Loucy (cell line): ENCODE measurements at regions not wholly inside any gene's neighbourhood (a gene's known extent, or its start where the extent isn't known, plus 50 kb on each side); places are given as distances from the start of the nearest gene placed in this dataset.
"Not testable (repeated sequence)": the region's sequence is repeated elsewhere in the genome, so short reads cannot be mapped to it uniquely, and the experiment has no call there.

ENCODE experiments used
- H2AFZ ChIP-seq: fragments of 200-600 bp; sonication (generic); 2 replicates; pipeline ENCODE4 v1.6.0; 2016; ENCODE audit warnings: antibody characterized with exemption, mild to moderate bottlenecking, low read length, moderate library complexity
- H3F3A ChIP-seq: fragments of 200-600 bp; 2 replicates; pipeline ENCODE4 v1.6.0; 2016; ENCODE audit warnings: antibody characterized with exemption, low read depth, mild to moderate bottlenecking
- H3K27me3 ChIP-seq: fragments of 200-600 bp; sonication (generic); 2 replicates; pipeline ENCODE4 v1.6.1; 2014; ENCODE audit warnings: low read length, mild to moderate bottlenecking; ENCODE audit not compliant: insufficient read depth, poor library complexity, severe bottlenecking
- H3K36me3 ChIP-seq: fragments of 200-600 bp; sonication (generic); 2 replicates; pipeline ENCODE4 v1.6.1; 2016; ENCODE audit warnings: low read length; ENCODE audit not compliant: insufficient read depth
- H3K4me1 ChIP-seq: fragments of 200-600 bp; sonication (generic); 2 replicates; pipeline ENCODE4 v1.5.1; 2014; ENCODE audit warnings: low read length, mild to moderate bottlenecking; ENCODE audit not compliant: insufficient read depth, poor library complexity, severe bottlenecking
- H3K4me2 ChIP-seq: fragments of 200-600 bp; sonication (generic); 2 replicates; pipeline ENCODE4 v1.6.0; 2014; ENCODE audit warnings: antibody characterized with exemption, low read length, low read depth, mild to moderate bottlenecking; ENCODE audit not compliant: poor library complexity, severe bottlenecking
- H3K4me3 ChIP-seq: fragments of 200-600 bp; sonication (generic); 2 replicates; pipeline ENCODE4 v1.5.1; 2014; ENCODE audit warnings: low read length, mild to moderate bottlenecking, mixed read lengths; ENCODE audit not compliant: poor library complexity, severe bottlenecking
- H3K79me2 ChIP-seq: fragments of 200-600 bp; sonication (generic); 2 replicates; pipeline ENCODE4 v1.6.1; 2014; ENCODE audit warnings: low read length; ENCODE audit not compliant: insufficient read depth
- H3K9ac ChIP-seq: fragments of 200-600 bp; sonication (generic); 2 replicates; pipeline ENCODE4 v1.6.0; 2014; ENCODE audit warnings: mild to moderate bottlenecking, low read depth, low read length, moderate library complexity; ENCODE audit not compliant: poor library complexity, severe bottlenecking
- H3K9me2 ChIP-seq: fragments of 200-600 bp; sonication (generic); replicated peaks from 2 replicates; pipeline ENCODE4 v1.6.1; 2016; ENCODE audit warnings: low read depth, low read length, mixed read lengths
- H3K9me3 ChIP-seq: fragments of 200-600 bp; sonication (generic); 2 replicates; pipeline ENCODE4 v1.6.1; 2014; ENCODE audit warnings: mild to moderate bottlenecking, antibody characterized with exemption, low read length, low read depth; ENCODE audit not compliant: insufficient read depth
- H4K20me1 ChIP-seq: fragments of 200-600 bp; sonication (generic); 2 replicates; pipeline ENCODE4 v1.6.0; 2014; ENCODE audit warnings: antibody characterized with exemption, low read length, mild to moderate bottlenecking; ENCODE audit not compliant: insufficient read depth, poor library complexity, severe bottlenecking

GRCh38 chr15:22272286-22273160 lies 186.2 kb upstream of the GOLGA6L22 start:
- H3K9ac ChIP-seq, H3K4me3 ChIP-seq, H4K20me1 ChIP-seq, H3K36me3 ChIP-seq, H2AFZ ChIP-seq, H3K27me3 ChIP-seq, H3K4me1 ChIP-seq, H3F3A ChIP-seq, H3K79me2 ChIP-seq, H3K9me3 ChIP-seq, H3K9me2 ChIP-seq, H3K4me2 ChIP-seq: not testable (repeated sequence)

- H3K4me2 ChIP-seq, H3K4me3 ChIP-seq, H4K20me1 ChIP-seq, H2AFZ ChIP-seq, H3K79me2 ChIP-seq, H3K36me3 ChIP-seq, H3K9me3 ChIP-seq, H3K4me1 ChIP-seq, H3K27me3 ChIP-seq, H3F3A ChIP-seq, H3K9me2 ChIP-seq, H3K9ac ChIP-seq: not testable (repeated sequence)
Observed at GRCh38 chr15:22273185-22273584, 185.5 kb upstream of the GOLGA6L22 start.

GRCh38 chr15:22274376-22274775 lies 184.3 kb upstream of the GOLGA6L22 start:
- not testable (repeated sequence) for H4K20me1 ChIP-seq, H3K9me2 ChIP-seq, H3K4me1 ChIP-seq, H3K9ac ChIP-seq, H3K27me3 ChIP-seq, H2AFZ ChIP-seq, H3K9me3 ChIP-seq, H3K4me3 ChIP-seq, H3F3A ChIP-seq, H3K4me2 ChIP-seq, H3K79me2 ChIP-seq, H3K36me3 ChIP-seq

GRCh38 chr15:22280770-22281169 lies 177.9 kb upstream of the GOLGA6L22 start:
- not testable (repeated sequence) for H4K20me1 ChIP-seq, H3K79me2 ChIP-seq, H3K9ac ChIP-seq, H3K4me2 ChIP-seq, H3K4me1 ChIP-seq, H2AFZ ChIP-seq, H3F3A ChIP-seq, H3K4me3 ChIP-seq, H3K9me2 ChIP-seq, H3K27me3 ChIP-seq, H3K9me3 ChIP-seq, H3K36me3 ChIP-seq

GRCh38 chr15:22282794-22283533 lies 175.7 kb upstream of the GOLGA6L22 start:
- H3K9me2 ChIP-seq, H4K20me1 ChIP-seq, H3K9me3 ChIP-seq, H3K79me2 ChIP-seq, H3K4me1 ChIP-seq, H3K36me3 ChIP-seq, H3F3A ChIP-seq, H3K4me3 ChIP-seq, H3K4me2 ChIP-seq, H3K9ac ChIP-seq, H3K27me3 ChIP-seq, H2AFZ ChIP-seq: not testable (repeated sequence)

DNA sequence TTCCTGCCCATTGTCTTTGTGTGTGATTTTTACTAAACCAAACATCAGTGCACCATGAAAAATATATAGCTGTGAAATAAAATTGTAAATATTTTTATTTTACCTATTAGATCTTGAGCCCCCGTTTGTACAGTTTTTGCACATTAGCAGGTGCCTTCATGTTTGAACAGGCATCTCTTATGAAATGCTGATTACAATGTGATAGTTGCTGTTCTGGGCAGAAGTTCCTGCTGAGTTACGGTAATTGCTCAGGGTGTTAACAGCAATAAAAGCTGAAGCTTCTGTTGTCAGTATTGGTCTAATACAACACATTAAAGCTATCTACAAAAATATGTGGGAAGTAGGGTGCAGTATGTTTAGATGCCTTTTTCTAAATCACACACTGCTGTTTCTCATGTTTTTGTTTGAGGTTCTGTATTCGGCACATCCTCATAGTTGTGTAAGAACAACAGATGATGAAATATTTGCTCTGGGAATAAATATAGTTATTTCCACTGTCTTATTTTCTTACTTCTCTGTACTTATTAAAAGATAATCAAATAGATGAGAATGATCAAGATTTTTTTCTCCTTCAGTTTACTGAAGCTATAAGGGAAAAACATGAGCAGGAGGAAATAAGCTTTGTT lies 173.8 kb upstream of the GOLGA6L22 start:
- H3K9me2 ChIP-seq, H3F3A ChIP-seq, H3K27me3 ChIP-seq, H3K79me2 ChIP-seq, H3K36me3 ChIP-seq, H3K9me3 ChIP-seq, H3K4me2 ChIP-seq, H3K4me3 ChIP-seq, H2AFZ ChIP-seq, H3K4me1 ChIP-seq, H3K9ac ChIP-seq, H4K20me1 ChIP-seq: not testable (repeated sequence)

GRCh38 chr15:22291054-22291453 lies 167.6 kb upstream of the GOLGA6L22 start:
- not testable (repeated sequence) for H3K79me2 ChIP-seq, H3K36me3 ChIP-seq, H3K27me3 ChIP-seq, H4K20me1 ChIP-seq, H3K9me2 ChIP-seq, H3F3A ChIP-seq, H3K4me3 ChIP-seq, H3K9ac ChIP-seq, H3K9me3 ChIP-seq, H3K4me1 ChIP-seq, H3K4me2 ChIP-seq, H2AFZ ChIP-seq
